Stomach smooth muscle (tissue), 2 donors: ENCODE measurements at regions not wholly inside any gene's neighbourhood (a gene's known extent, or its start where the extent isn't known, plus 50 kb on each side); places are given as distances from the start of the nearest gene placed in this dataset.

Experiments
- H3K27ac ChIP-seq: one replicate; pipeline ENCODE4 v1.7.0; 2013; ENCODE audit warnings: mild to moderate bottlenecking, low read length, inconsistent platforms
- H3K27me3 ChIP-seq, 2 donors: one replicate each; pipeline ENCODE4 v1.7.0; 2013; ENCODE audit warnings: low read length in 2 of 2; ENCODE audit not compliant: insufficient read depth in 2 of 2, control insufficient read depth in 1 of 2
- H3K36me3 ChIP-seq, 2 donors: one replicate each; pipeline ENCODE4 v1.7.0; 2013; ENCODE audit warnings: low read length in 2 of 2; ENCODE audit not compliant: control insufficient read depth in 2 of 2, insufficient read depth in 2 of 2
- H3K4me1 ChIP-seq: one replicate; pipeline ENCODE4 v1.7.0; 2013; ENCODE audit warnings: low read length; ENCODE audit not compliant: control insufficient read depth, insufficient read depth
- H3K4me3 ChIP-seq, 2 donors: one replicate each; pipeline ENCODE4 v1.7.0; 2013; ENCODE audit warnings: low read length in 2 of 2
- H3K9ac ChIP-seq, 2 donors: one replicate each; pipeline ENCODE4 v1.7.0; 2013; ENCODE audit warnings: low read length in 2 of 2, mild to moderate bottlenecking in 1 of 2
- H3K9me3 ChIP-seq, 2 donors: one replicate each; pipeline ENCODE4 v1.7.0; 2013; ENCODE audit warnings: low read length in 2 of 2; ENCODE audit not compliant: control insufficient read depth in 2 of 2
- donor health status: healthy.
- donor health status: Pancreatic carcinoma.

DNA sequence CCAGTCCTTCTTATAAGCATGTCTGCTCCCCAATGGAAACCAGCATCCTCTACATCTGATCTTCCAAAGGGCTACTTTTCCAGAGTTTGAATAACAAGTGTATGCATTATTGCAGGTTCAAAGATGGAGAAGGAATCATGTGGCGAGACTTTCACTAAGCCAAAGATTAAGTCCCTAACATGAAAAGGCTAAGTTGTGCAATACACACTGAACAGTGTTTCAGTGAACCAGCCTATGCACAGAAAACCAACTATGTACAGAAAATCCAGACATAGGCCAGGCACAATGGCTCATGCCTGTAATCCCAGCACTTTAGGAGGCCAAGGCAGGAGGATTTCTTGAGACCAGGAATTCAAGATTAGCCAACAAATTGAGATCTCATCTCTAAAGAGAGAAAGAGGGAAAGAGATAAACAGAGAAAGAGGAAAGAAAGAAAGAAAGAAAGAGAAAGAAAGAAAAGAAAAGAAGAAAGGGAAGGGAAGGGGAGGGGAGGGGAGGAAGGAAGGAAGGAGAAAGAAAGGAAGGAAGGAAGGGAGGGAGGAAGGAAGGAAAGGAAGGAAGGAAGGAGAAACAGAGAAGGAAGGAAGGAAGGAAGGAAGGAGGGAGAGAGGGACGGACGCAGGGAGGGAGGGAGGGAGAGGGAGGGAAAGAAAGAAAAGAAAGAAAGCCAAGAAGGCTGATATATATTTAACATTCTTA, 181.7 kb downstream of the LTN1 start:
- peaks cover 0 to 5% of the 10 kb centered on the region in 2 donors for H3K9me3 ChIP-seq
- no peaks in the 10 kb centered on the region for H3K27me3 ChIP-seq
- no peak overlapping the region for H3K27ac ChIP-seq
- no peaks in the 10 kb centered on the region for H3K36me3 ChIP-seq
- H3K9ac ChIP-seq, result no peak overlapping the region
- no peaks in the 10 kb centered on the region for H3K4me1 ChIP-seq
- no peak overlapping the region for H3K4me3 ChIP-seq

DNA sequence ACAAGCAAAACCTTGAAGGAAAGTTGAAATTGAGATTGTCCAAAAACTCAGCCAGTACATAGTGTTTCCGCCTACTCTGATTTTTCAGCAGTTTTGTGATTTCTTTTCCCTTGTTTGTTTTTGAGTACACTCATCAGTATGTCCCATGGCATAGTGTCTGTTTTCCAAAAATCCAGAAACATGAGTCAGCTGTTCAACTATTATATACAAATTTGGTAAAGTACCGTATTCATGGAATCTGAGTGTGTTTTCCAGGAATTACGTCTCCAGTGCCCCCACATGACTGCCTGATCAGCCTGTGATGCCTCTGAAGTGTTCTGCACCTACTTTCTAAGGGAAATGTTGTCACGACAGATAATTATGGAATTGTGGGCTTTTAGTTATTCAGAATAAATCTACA, 186.8 kb downstream of the LTN1 start:
- Histone ChIP-seq H3K9ac (no peak overlapping the region), H3K27ac (no peak overlapping the region), H3K9me3 (peaks cover 0 to 2% of the 10 kb centered on the region in 2 donors), H3K4me3 (no peak overlapping the region), H3K36me3 (no peaks in the 10 kb centered on the region), H3K4me1 (no peaks in the 10 kb centered on the region), H3K27me3 (no peaks in the 10 kb centered on the region)

DNA sequence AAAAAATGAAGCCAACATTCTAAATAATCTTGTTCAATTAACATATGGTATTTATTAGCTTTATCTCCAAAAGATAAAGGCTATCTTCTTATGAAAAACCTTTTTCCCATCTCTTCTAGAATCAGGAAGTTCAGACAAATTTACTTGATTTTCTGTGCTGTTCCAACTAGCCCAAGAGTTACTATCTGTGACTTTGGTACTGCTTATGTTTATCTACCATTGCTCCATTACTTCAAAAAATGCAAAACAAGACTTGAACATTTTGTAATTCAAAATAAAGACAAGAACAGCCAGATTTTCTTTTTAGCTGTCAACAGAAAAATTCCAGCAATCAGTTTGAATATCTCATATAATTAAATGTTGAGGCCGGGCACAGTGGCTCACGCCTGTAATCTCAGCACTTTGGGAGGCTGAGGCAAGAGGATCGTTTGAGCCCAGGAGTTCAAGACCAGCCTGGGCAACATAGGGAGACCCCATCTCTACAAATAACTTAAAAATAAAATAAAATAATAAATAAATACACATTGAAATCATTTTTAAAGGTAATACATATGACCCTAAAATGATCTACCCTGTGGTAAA, 188.5 kb downstream of the LTN1 start:
- no peaks in the 10 kb centered on the region for H3K4me1 ChIP-seq
- H3K9me3 ChIP-seq, result peaks cover 0 to 2% of the 10 kb centered on the region in 2 donors
- H3K27me3 ChIP-seq, result no peaks in the 10 kb centered on the region
- H3K27ac ChIP-seq, result no peak overlapping the region
- no peaks in the 10 kb centered on the region for H3K36me3 ChIP-seq
- no peak overlapping the region for H3K4me3 ChIP-seq
- H3K9ac ChIP-seq, result no peak overlapping the region

DNA sequence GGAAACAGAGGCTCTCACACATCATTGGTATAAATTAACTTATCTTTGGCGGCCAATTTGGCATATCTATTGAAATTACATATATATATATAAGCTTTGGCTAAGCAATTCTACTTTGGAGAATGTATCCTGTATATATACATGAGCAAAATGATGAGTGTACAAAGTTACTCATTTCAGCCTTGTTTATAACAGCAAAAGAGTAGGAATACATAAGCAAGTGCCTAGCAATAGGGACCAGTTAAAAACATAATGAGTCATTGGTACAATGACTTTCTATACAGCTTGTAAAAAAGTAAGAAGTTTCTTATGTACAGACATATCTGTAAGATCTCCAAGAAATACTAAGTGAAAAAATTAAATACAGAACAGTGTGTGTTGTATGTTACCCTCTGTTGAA, 190.8 kb downstream of the LTN1 start:
- H3K4me1 ChIP-seq, result no peaks in the 10 kb centered on the region
- no peak overlapping the region for H3K9ac ChIP-seq
- no peak overlapping the region for H3K27ac ChIP-seq
- no peak overlapping the region for H3K4me3 ChIP-seq
- H3K27me3 ChIP-seq, result no peaks in the 10 kb centered on the region
- no peaks in the 10 kb centered on the region for H3K36me3 ChIP-seq
- H3K9me3 ChIP-seq, result no peaks in the 10 kb centered on the region

DNA sequence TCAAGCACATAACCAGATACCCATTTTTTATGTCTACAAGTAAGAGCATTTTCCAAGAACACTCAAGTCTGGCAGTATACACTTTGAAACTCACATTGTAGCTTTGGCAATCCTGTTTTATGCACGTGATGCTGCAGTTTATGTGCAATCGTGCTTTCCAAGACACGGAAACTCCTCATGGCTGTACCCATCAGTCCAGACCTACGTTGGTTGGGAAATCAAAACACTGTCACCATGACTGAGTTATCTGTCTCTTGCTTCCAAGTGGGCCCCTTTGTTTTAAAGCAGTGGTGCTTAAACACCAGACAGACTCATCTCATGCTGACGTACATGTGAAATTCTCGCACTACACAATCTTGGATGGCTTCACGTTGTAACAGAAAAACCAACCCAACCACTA, 192.8 kb downstream of the LTN1 start:
- Histone ChIP-seq H3K27ac (no peak overlapping the region), H3K36me3 (no peaks in the 10 kb centered on the region), H3K4me1 (no peaks in the 10 kb centered on the region), H3K27me3 (no peaks in the 10 kb centered on the region), H3K9me3 (no peaks in the 10 kb centered on the region), H3K4me3 (no peak overlapping the region), H3K9ac (no peak overlapping the region)

DNA sequence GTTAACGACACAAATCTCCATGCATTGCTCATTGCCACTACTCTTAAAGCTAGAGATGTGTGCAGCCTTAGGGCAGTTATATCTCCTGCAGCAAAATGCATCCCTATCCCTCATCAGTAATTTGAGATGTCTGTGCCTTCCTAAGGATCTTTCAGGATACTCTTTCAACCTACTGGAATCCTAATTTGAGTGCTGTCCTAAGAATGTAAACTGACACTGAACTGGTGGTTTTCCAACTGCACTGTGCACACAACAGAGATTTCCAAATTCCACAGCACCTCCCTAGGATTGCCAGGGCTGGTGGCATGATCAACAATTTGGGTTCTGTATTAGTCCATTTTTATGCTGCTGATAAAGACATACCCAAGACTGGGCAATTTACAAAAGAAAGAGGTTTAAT, 193.9 kb downstream of the LTN1 start:
- H3K27me3 ChIP-seq, result no peaks in the 10 kb centered on the region
- H3K9me3 ChIP-seq, result no peaks in the 10 kb centered on the region
- no peak overlapping the region for H3K4me3 ChIP-seq
- H3K36me3 ChIP-seq, result no peaks in the 10 kb centered on the region
- H3K4me1 ChIP-seq, result no peaks in the 10 kb centered on the region
- no peak overlapping the region for H3K9ac ChIP-seq
- no peak overlapping the region for H3K27ac ChIP-seq

DNA sequence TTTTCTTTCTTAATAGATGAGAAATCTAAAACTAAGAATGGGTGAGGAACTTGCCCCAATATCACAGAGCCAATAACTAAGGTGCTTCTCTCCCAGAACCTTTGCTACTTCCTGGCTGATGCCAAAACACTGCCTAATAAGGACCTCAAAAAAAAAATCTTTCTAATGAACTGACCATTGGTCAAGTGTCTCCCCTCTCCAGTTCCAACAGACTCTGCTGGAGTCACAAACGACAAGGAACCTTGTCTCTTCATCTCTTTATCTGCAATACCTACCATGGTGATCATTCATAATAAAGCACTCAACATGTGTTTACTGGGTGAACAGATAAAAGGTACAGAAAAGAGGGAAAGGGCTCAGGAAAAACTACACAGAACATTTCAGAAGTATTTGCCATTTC, 197.4 kb downstream of the LTN1 start:
- Histone ChIP-seq H3K9ac (no peak overlapping the region), H3K9me3 (no peaks in the 10 kb centered on the region), H3K4me1 (no peaks in the 10 kb centered on the region), H3K4me3 (no peak overlapping the region), H3K36me3 (no peaks in the 10 kb centered on the region), H3K27ac (no peak overlapping the region), H3K27me3 (no peaks in the 10 kb centered on the region)

DNA sequence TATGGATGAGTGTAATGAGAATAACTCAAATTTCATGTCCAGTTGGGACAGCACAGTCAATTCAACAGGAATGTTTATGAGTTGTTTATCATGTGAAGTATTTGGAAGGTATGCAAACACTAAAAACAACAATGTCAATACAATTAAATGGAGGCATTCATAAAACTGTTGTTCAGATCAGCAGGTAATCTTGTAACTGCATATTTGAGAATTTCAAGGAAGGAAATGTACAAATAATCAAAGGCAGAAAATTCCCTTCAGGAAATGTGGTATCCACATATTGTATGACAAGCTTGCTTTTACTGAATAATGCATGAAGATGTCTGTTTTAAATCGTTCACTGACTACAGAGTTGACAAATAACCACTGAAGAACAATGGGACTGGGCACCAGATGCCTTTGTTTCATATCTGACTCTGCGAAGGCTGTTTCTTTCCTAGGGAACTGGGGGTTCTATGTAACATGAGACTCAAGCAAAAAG, 198.3 kb downstream of the LTN1 start:
- H3K9me3 ChIP-seq, result no peaks in the 10 kb centered on the region
- H3K27me3 ChIP-seq, result no peaks in the 10 kb centered on the region
- H3K4me1 ChIP-seq, result no peaks in the 10 kb centered on the region
- no peak overlapping the region for H3K9ac ChIP-seq
- H3K4me3 ChIP-seq, result no peak overlapping the region
- no peaks in the 10 kb centered on the region for H3K36me3 ChIP-seq
- no peak overlapping the region for H3K27ac ChIP-seq

DNA sequence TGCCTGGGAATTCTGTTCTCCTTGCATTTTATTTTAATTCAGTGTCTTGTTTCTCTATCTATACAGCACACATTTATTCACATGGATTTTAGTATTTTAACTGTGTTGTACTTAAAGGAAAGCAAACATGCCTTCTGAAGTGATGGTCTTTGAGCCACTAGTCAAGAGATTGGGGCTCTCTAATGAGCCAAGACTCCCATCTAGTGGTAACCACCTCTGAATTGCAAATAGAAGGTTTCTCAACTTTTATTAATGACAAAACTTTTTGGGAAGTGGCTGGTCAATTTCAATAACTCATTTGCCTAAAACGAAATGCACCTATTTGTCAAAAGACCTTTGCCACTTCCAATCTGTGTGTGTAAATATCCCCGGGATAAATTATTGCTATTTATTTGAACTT, 199.6 kb downstream of the LTN1 start:
- Histone ChIP-seq H3K27ac (no peak overlapping the region), H3K36me3 (no peaks in the 10 kb centered on the region), H3K4me1 (no peaks in the 10 kb centered on the region), H3K4me3 (no peak overlapping the region), H3K9ac (no peak overlapping the region), H3K27me3 (no peaks in the 10 kb centered on the region), H3K9me3 (no peaks in the 10 kb centered on the region)

DNA sequence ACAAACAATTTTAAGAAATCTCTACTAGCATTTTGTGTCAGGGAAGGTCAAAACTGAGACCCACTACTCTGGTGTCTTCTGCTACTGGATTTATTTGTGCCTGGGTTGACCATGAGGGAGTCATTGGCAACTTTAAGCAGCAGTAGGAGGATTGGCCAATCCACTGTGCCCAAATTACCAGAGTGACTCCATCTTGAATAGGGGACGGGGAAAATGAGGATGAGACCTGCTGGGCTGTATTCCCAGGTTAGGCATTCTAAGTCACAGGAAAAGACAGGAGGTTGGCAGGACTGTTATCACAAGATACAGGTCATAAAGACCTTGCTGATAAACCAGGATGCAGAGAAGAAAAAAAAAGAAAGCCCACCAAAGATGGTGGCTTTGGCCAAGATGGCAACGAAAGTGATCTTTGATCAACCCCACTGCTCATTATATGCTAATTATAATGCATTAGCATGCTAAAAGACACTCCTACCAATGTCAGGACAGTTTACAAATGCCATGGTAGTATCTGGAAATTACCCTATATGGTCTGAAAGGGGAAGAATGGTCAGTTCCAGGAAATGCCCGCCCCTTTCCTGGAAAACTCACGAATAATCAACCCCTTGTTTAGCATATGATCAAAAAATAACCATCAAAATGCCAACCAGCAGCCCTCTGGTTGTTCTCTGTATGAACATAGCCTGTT, 200.9 kb downstream of the LTN1 start:
- Histone ChIP-seq H3K9ac (no peak overlapping the region), H3K27ac (no peak overlapping the region), H3K4me3 (no peak overlapping the region), H3K36me3 (no peaks in the 10 kb centered on the region), H3K9me3 (no peaks in the 10 kb centered on the region), H3K27me3 (no peaks in the 10 kb centered on the region), H3K4me1 (no peaks in the 10 kb centered on the region)

DNA sequence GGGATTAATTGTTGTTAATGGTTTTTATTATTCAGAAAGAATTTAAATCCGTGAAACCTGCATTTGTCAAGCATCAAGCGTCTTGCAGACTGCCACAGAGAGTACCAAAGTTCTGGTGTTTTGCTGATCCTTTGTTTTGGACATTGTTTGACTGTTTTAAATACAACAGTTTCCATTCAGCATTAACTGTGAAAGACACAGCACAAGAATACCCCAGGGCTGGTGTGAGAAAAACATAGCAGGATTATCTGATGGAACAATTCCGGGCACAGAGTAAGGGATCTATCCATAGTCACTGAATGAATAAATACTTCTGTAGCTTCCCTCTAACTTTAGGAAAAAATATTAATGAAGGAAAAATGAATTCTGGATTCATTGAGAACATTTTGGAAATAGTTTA, 202.3 kb downstream of the LTN1 start:
- H3K36me3 ChIP-seq, result no peaks in the 10 kb centered on the region
- no peak overlapping the region for H3K4me3 ChIP-seq
- H3K9me3 ChIP-seq, result no peaks in the 10 kb centered on the region
- H3K4me1 ChIP-seq, result no peaks in the 10 kb centered on the region
- H3K9ac ChIP-seq, result no peak overlapping the region
- H3K27me3 ChIP-seq, result no peaks in the 10 kb centered on the region
- no peak overlapping the region for H3K27ac ChIP-seq
